ENCODE measurements at regions not wholly inside any gene's neighbourhood (a gene's known extent, or its start where the extent isn't known, plus 50 kb on each side); places are given as distances from the start of the nearest gene placed in this dataset.
A peak's percentile ranks its signal among the peaks of the same experiment; 100 is the strongest.
"Not testable (repeated sequence)": the region's sequence is repeated elsewhere in the genome, so short reads cannot be mapped to it uniquely, and the experiment has no call there.

DNA sequence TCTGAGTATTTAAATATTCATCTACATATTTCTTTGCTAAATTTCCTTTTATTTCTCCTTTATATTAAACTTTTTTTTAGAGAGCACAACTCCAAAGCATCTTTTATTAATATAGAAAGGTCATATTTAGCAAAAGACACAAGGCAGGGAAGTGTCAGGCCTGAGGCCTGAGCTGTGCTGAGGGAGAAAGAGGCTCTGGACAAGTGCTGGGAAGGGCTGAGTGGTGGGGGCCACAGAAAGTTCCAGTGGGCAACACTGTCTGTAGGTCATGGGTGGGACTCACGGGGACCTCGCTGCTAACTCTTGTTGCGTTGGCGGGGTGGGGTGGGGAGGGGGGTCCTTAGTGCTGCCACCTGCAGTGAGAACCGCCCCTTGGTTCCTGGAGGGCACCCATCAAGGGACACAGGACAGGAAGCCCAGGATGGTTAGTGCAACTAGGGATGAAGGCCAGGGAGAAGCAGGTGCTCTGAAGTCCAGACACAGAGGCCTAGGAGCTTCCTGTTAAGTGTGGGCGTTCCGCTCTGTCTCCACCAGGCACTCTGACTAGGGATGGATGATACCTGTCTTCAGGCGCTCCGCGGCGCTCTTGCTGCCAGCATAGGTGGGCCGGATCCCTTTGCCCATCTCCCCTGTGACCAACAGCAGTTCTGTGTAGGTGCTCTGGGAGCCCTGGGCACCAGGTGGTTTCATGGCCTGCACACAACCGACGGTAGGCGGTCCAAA, 1510.5 kb downstream of the FOXD4L5 start:
- H3K27me3 Mint-ChIP-seq; H3K27ac ChIP-seq (ENCODE audit: low read depth, low read length); H3K4me1 Mint-ChIP-seq; CTCF ChIA-PET (ENCODE audit: partially characterized antibody); H3K27ac Mint-ChIP-seq; H3K4me1 ChIP-seq (ENCODE audit: insufficient read depth, low read length); DNase-seq; H3K27me3 ChIP-seq (ENCODE audit: insufficient read depth, low read length); H3K9me3 ChIP-seq (ENCODE audit: control insufficient read depth in 1 of 2, low read length in 2 of 2); POLR2A ChIA-PET (ENCODE audit: partially characterized antibody); H3K9me3 Mint-ChIP-seq; H3K4me3 Mint-ChIP-seq; H3K36me3 Mint-ChIP-seq; H3K4me3 ChIP-seq (ENCODE audit: low read length in 2 of 2); intact Hi-C loops (cut with micrococcal nuclease); H3K36me3 ChIP-seq (ENCODE audit: insufficient read depth, low read length): not testable (repeated sequence)

DNA sequence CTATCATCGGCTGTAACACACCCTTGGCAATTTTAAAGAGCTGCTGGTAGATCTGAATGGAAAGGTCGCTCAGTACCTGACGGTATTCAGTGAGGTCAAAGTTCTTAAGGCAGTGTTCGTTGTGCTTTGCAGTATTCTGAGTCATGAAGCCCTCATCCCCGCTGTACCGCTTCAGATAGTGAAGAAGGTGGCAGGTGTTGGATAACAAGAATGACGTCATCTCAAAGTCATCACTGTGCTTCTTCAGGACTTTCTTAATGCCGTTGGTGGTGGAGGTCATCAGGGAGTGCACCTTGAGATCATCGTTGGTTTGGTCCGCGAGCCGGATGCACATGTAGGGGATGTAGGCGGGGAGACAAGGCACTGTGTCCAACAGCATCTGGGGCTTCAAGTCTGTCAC, 1522.8 kb downstream of the FOXD4L5 start:
- H3K4me3 Mint-ChIP-seq; H3K4me1 Mint-ChIP-seq; POLR2A ChIA-PET (ENCODE audit: partially characterized antibody); intact Hi-C loops (cut with micrococcal nuclease); H3K27me3 ChIP-seq (ENCODE audit: insufficient read depth, low read length); H3K9me3 ChIP-seq (ENCODE audit: control insufficient read depth in 1 of 2, low read length in 2 of 2); DNase-seq; H3K27me3 Mint-ChIP-seq; H3K27ac ChIP-seq (ENCODE audit: low read depth, low read length); H3K27ac Mint-ChIP-seq; H3K4me1 ChIP-seq (ENCODE audit: insufficient read depth, low read length); CTCF ChIA-PET (ENCODE audit: partially characterized antibody); H3K36me3 ChIP-seq (ENCODE audit: insufficient read depth, low read length); H3K36me3 Mint-ChIP-seq; H3K4me3 ChIP-seq (ENCODE audit: low read length in 2 of 2): not testable (repeated sequence)
- peaks cover 0 to 21% (median 4%) of the 10 kb centered on the region in 8 donors for H3K9me3 Mint-ChIP-seq

DNA sequence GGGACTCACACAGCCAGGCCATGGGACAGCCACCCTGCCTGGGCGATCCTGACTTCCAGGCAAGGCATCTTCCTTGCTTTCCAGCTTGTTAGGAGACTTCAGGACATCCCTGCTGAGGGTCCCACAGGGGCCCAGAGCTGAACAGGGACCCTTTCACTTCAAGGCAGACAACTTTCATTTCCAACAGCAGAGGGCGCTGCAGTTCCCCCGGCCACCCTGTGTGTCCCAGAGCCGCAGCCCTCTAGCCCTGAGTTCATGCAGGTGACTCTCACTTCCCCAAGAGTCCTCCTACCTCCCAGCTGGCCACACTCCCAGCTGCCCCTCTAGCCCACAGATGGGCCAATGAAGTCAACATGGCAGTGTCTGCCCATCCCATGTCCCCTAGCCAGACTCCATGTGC, 1556.0 kb downstream of the FOXD4L5 start:
- POLR2A ChIA-PET (ENCODE audit: partially characterized antibody), result not testable (repeated sequence)

DNA sequence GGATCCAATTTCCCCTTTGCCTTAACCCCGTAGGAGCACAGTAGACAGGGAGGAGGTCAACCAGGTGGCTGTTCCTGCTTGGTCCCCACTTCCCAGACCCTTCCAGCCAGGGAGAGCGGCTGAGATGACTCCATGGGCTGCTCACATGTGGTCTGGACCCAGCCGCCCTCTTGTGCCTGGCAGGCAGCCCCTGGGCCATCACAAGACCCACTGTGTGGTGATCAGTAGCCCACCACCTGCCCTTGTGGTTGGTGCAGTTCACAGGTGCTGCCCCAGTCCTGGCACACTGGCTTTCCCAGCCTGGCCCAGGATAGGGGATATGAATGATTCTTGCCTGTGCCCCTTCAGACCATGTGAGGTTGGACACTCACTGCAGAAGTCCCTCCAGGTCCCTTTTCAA, 1556.7 kb downstream of the FOXD4L5 start:
- Mint-ChIP-seq H3K9me3 (peaks cover 0 to 6% (median under 1%) of the 10 kb centered on the region in 8 donors), H3K27me3 (no peaks in the 10 kb centered on the region), H3K27ac (no peak overlapping the region), H3K36me3 (no peaks in the 10 kb centered on the region), H3K4me1 (no peaks in the 10 kb centered on the region), H3K4me3 (no peak overlapping the region)
- no peak for DNase-seq
- CTCF ChIA-PET (ENCODE audit: partially characterized antibody), result no interaction called here
- no peaks in the 10 kb centered on the region for H3K27me3 ChIP-seq (ENCODE audit: insufficient read depth, low read length)
- POLR2A ChIA-PET (ENCODE audit: partially characterized antibody), result no interaction called here
- H3K27ac ChIP-seq (ENCODE audit: low read depth, low read length), result no peak overlapping the region
- no peaks in the 10 kb centered on the region for H3K4me1 ChIP-seq (ENCODE audit: insufficient read depth, low read length)
- H3K4me3 ChIP-seq (ENCODE audit: low read length in 2 of 2), result no peak overlapping the region
- H3K9me3 ChIP-seq (ENCODE audit: control insufficient read depth in 1 of 2, low read length in 2 of 2), result no peaks in the 10 kb centered on the region
- H3K36me3 ChIP-seq (ENCODE audit: insufficient read depth, low read length), result no peaks in the 10 kb centered on the region
- intact Hi-C loops (cut with micrococcal nuclease), result no loop called here

More for the DNA sequence above, 1556.0 kb downstream of the FOXD4L5 start:
- H3K4me1 ChIP-seq (ENCODE audit: insufficient read depth, low read length); DNase-seq; H3K9me3 Mint-ChIP-seq; H3K4me1 Mint-ChIP-seq; H3K4me3 Mint-ChIP-seq; H3K27me3 Mint-ChIP-seq; H3K9me3 ChIP-seq (ENCODE audit: control insufficient read depth in 1 of 2, low read length in 2 of 2); H3K4me3 ChIP-seq (ENCODE audit: low read length in 2 of 2); intact Hi-C loops (cut with micrococcal nuclease); H3K27me3 ChIP-seq (ENCODE audit: insufficient read depth, low read length); H3K27ac Mint-ChIP-seq; H3K27ac ChIP-seq (ENCODE audit: low read depth, low read length); H3K36me3 Mint-ChIP-seq; H3K36me3 ChIP-seq (ENCODE audit: insufficient read depth, low read length); CTCF ChIA-PET (ENCODE audit: partially characterized antibody): not testable (repeated sequence)

DNA sequence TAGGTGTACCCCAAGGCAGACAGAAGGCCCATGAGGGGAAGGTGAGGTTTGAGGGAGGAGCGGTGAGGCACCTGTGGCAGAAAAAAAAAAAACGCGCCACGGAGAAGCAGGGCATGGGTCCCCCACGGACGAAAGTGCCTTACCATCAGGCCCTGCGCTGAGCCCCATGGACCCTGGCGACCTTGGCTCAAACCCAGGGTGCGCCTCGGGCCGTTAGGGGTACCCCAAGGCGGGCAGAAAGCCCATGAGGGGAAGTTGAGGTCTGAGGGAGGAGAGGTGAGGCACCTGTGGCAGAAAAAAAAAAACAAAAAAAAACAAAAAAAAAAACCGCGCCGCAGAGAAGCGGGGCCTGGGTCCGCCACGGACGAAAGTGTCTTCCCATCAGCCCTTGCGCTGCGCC, 1576.7 kb downstream of the FOXD4L5 start:
- not testable (repeated sequence) for H3K27ac Mint-ChIP-seq

GRCh38 chr9:63704456-63704855, 1580.6 kb downstream of the FOXD4L5 start:
- peaks cover 0 to 19% (median 9%) of the 10 kb centered on the region in 8 donors for H3K9me3 Mint-ChIP-seq
- H3K4me3 ChIP-seq (ENCODE audit: low read length in 2 of 2); POLR2A ChIA-PET (ENCODE audit: partially characterized antibody); H3K27me3 ChIP-seq (ENCODE audit: insufficient read depth, low read length); H3K36me3 ChIP-seq (ENCODE audit: insufficient read depth, low read length); H3K4me1 Mint-ChIP-seq; H3K4me1 ChIP-seq (ENCODE audit: insufficient read depth, low read length); H3K27ac ChIP-seq (ENCODE audit: low read depth, low read length); intact Hi-C loops (cut with micrococcal nuclease); H3K27ac Mint-ChIP-seq; H3K9me3 ChIP-seq (ENCODE audit: control insufficient read depth in 1 of 2, low read length in 2 of 2); H3K27me3 Mint-ChIP-seq; H3K36me3 Mint-ChIP-seq; DNase-seq; CTCF ChIA-PET (ENCODE audit: partially characterized antibody); H3K4me3 Mint-ChIP-seq: not testable (repeated sequence)

More for the DNA sequence above, 1576.7 kb downstream of the FOXD4L5 start:
- POLR2A ChIA-PET (ENCODE audit: partially characterized antibody); H3K36me3 Mint-ChIP-seq; H3K4me3 Mint-ChIP-seq; H3K27ac ChIP-seq (ENCODE audit: low read depth, low read length); DNase-seq; CTCF ChIA-PET (ENCODE audit: partially characterized antibody); H3K9me3 ChIP-seq (ENCODE audit: control insufficient read depth in 1 of 2, low read length in 2 of 2); H3K4me3 ChIP-seq (ENCODE audit: low read length in 2 of 2); intact Hi-C loops (cut with micrococcal nuclease); H3K4me1 Mint-ChIP-seq; H3K36me3 ChIP-seq (ENCODE audit: insufficient read depth, low read length); H3K4me1 ChIP-seq (ENCODE audit: insufficient read depth, low read length); H3K27me3 Mint-ChIP-seq; H3K27me3 ChIP-seq (ENCODE audit: insufficient read depth, low read length): not testable (repeated sequence)
- H3K9me3 Mint-ChIP-seq, result peaks cover 0 to 12% (median under 1%) of the 10 kb centered on the region in 8 donors

GRCh38 chr9:63703670-63704069, 1581.3 kb downstream of the FOXD4L5 start:
- H3K4me1 Mint-ChIP-seq; H3K4me1 ChIP-seq (ENCODE audit: insufficient read depth, low read length); H3K9me3 ChIP-seq (ENCODE audit: control insufficient read depth in 1 of 2, low read length in 2 of 2); CTCF ChIA-PET (ENCODE audit: partially characterized antibody); intact Hi-C loops (cut with micrococcal nuclease); H3K27ac ChIP-seq (ENCODE audit: low read depth, low read length); H3K36me3 ChIP-seq (ENCODE audit: insufficient read depth, low read length); H3K27ac Mint-ChIP-seq; H3K4me3 ChIP-seq (ENCODE audit: low read length in 2 of 2); H3K27me3 ChIP-seq (ENCODE audit: insufficient read depth, low read length); H3K4me3 Mint-ChIP-seq; POLR2A ChIA-PET (ENCODE audit: partially characterized antibody); H3K36me3 Mint-ChIP-seq; H3K27me3 Mint-ChIP-seq: not testable (repeated sequence)
- DNase-seq, result peak in 1 of 5 donors; percentile 5
- peaks cover 0 to 19% (median 9%) of the 10 kb centered on the region in 8 donors for H3K9me3 Mint-ChIP-seq

- H3K27me3 ChIP-seq (ENCODE audit: insufficient read depth, low read length); CTCF ChIA-PET (ENCODE audit: partially characterized antibody); H3K36me3 ChIP-seq (ENCODE audit: insufficient read depth, low read length); POLR2A ChIA-PET (ENCODE audit: partially characterized antibody); H3K9me3 ChIP-seq (ENCODE audit: control insufficient read depth in 1 of 2, low read length in 2 of 2); DNase-seq; H3K4me3 ChIP-seq (ENCODE audit: low read length in 2 of 2); H3K4me1 ChIP-seq (ENCODE audit: insufficient read depth, low read length); H3K27ac ChIP-seq (ENCODE audit: low read depth, low read length); H3K4me3 Mint-ChIP-seq; intact Hi-C loops (cut with micrococcal nuclease); H3K27me3 Mint-ChIP-seq; H3K36me3 Mint-ChIP-seq; H3K27ac Mint-ChIP-seq; H3K4me1 Mint-ChIP-seq: not testable (repeated sequence)
- peaks cover 0 to 19% (median 9%) of the 10 kb centered on the region in 8 donors for H3K9me3 Mint-ChIP-seq
These were observed 1581.8 kb downstream of the FOXD4L5 start for GRCh38 chr9:63703138-63703665.
